AG04450 (cell line): ENCODE measurements at regions not wholly inside any gene's neighbourhood (a gene's known extent, or its start where the extent isn't known, plus 50 kb on each side); places are given as distances from the start of the nearest gene placed in this dataset.

ENCODE experiments used
- CTCF ChIA-PET: fragments of 300-600, 350-600 bp; formaldehyde crosslinking; extraction: SDS; loops from one replicate; lab custom pipeline; 2022; ENCODE audit warnings: antibody characterized with exemption, inconsistent platforms; lab: Charles Lee
- POLR2A ChIA-PET: fragments of 350-600 bp; formaldehyde crosslinking; extraction: SDS; loops from one replicate; lab custom pipeline; 2021; ENCODE audit warnings: antibody characterized with exemption, inconsistent platforms; lab: Yijun Ruan, JAX
- DNase-seq: peaks from one replicate; pipeline ENCODE4 v3.0.0-alpha.2; 2011; ENCODE audit warnings: low read depth, low spot score
- H3K27ac ChIP-seq: one replicate; pipeline ENCODE4 v1.5.1; 2012; ENCODE audit warnings: low read depth, low read length, control low read depth
- H3K27me3 ChIP-seq: one replicate; pipeline ENCODE4 v1.6.0; 2012; ENCODE audit warnings: low read length; ENCODE audit not compliant: control insufficient read depth, insufficient read depth
- H3K4me3 ChIP-seq: 2 replicates; pipeline ENCODE4 v1.5.1; 2011; ENCODE audit warnings: mild to moderate bottlenecking, low read depth, low read length, control low read depth
- H3K9me3 ChIP-seq: 2 replicates; pipeline ENCODE4 v1.5.1; 2012; ENCODE audit warnings: low read length; ENCODE audit not compliant: control insufficient read depth, insufficient read depth
- CTCF ChIP-seq: IDR thresholded peaks from 2 replicates; pipeline ENCODE4 v1.5.1; 2011; ENCODE audit warnings: low read depth, low read length, control low read depth, inconsistent platforms

- no peak for DNase-seq
- Histone ChIP-seq H3K27me3 (no peaks in the 10 kb centered on the region), H3K27ac (no peak overlapping the region), H3K9me3 (peaks cover 7% of the 10 kb centered on the region; the same call in 1 of the 2 replicates), H3K4me3 (no peak overlapping the region)
- TF ChIP-seq CTCF = no peak
- ChIA-PET CTCF (no interaction called here), POLR2A (no interaction called here)
These were observed 471.5 kb downstream of the CDH8 start for GRCh38 chr16:61564716-61565115.

GRCh38 chr16:61555718-61556441, 480.4 kb downstream of the CDH8 start:
- H3K27me3 ChIP-seq = no peaks in the 10 kb centered on the region
- H3K9me3 ChIP-seq = peaks cover 12% of the 10 kb centered on the region
- POLR2A ChIA-PET = no interaction called here
- CTCF ChIA-PET = no interaction called here
- H3K27ac ChIP-seq = no peak overlapping the region
- no peak for TF ChIP-seq CTCF
- DNase-seq = no peak
- H3K4me3 ChIP-seq = no peak overlapping the region

GRCh38 chr16:61549327-61549726, 486.9 kb downstream of the CDH8 start:
- H3K27ac ChIP-seq = no peak overlapping the region
- CTCF ChIA-PET = no interaction called here
- POLR2A ChIA-PET = no interaction called here
- no peaks in the 10 kb centered on the region for H3K27me3 ChIP-seq
- no peak for TF ChIP-seq CTCF
- no peak for DNase-seq
- H3K4me3 ChIP-seq = no peak overlapping the region
- H3K9me3 ChIP-seq = no peaks in the 10 kb centered on the region

- POLR2A ChIA-PET = no interaction called here
- DNase-seq = no peak
- CTCF ChIA-PET = no interaction called here
- no peaks in the 10 kb centered on the region for H3K9me3 ChIP-seq
- TF ChIP-seq CTCF = no peak
- no peak overlapping the region for H3K4me3 ChIP-seq
- H3K27me3 ChIP-seq = no peaks in the 10 kb centered on the region
- no peak overlapping the region for H3K27ac ChIP-seq
These were observed 488.6 kb downstream of the CDH8 start for GRCh38 chr16:61547626-61548025.

- no peak for TF ChIP-seq CTCF
- no peak for DNase-seq
- peaks cover 2% of the 10 kb centered on the region for H3K9me3 ChIP-seq
- H3K4me3 ChIP-seq = no peak overlapping the region
- ChIA-PET POLR2A (no interaction called here), CTCF (no interaction called here)
- H3K27ac ChIP-seq = no peak overlapping the region
- H3K27me3 ChIP-seq = no peaks in the 10 kb centered on the region
These were observed 492.1 kb downstream of the CDH8 start for GRCh38 chr16:61544165-61544564.
